H9 (cell line): ENCODE measurements at regions not wholly inside any gene's neighbourhood (a gene's known extent, or its start where the extent isn't known, plus 50 kb on each side); places are given as distances from the start of the nearest gene placed in this dataset.
"Not testable (repeated sequence)": the region's sequence is repeated elsewhere in the genome, so short reads cannot be mapped to it uniquely, and the experiment has no call there.

Experiments
- DNase-seq: peaks from one replicate; pipeline ENCODE4 v3.0.0-alpha.2; 2017
- H2AFZ ChIP-seq: one replicate; pipeline ENCODE4 v1.6.1; 2013; ENCODE audit warnings: mild to moderate bottlenecking, low read length, control low read depth, moderate library complexity
- H2AK5ac ChIP-seq: 2 replicates; pipeline ENCODE4 v1.6.1; 2013; ENCODE audit warnings: low read length, control low read depth, mixed read lengths; ENCODE audit not compliant: insufficient read length
- H2BK120ac ChIP-seq: one replicate; pipeline ENCODE4 v1.6.1; 2013; ENCODE audit warnings: low read depth, mild to moderate bottlenecking, low read length, control low read depth, inconsistent platforms; ENCODE audit not compliant: poor library complexity, severe bottlenecking
- H2BK12ac ChIP-seq: 2 replicates; pipeline ENCODE4 v1.6.1; 2013; ENCODE audit warnings: low read length, control low read depth, mixed read lengths, low read depth; ENCODE audit not compliant: insufficient read length
- H2BK15ac ChIP-seq: 2 replicates; pipeline ENCODE4 v1.6.1; 2013; ENCODE audit warnings: low read depth, low read length, control low read depth
- H2BK20ac ChIP-seq: one replicate; pipeline ENCODE4 v1.6.1; 2013; ENCODE audit warnings: low read depth, mild to moderate bottlenecking, low read length, control low read depth, inconsistent platforms; ENCODE audit not compliant: poor library complexity, severe bottlenecking
- H2BK5ac ChIP-seq: 2 replicates; pipeline ENCODE4 v1.6.1; 2013; ENCODE audit warnings: low read length, control low read depth, mixed read lengths; ENCODE audit not compliant: insufficient read length
- H3K14ac ChIP-seq: 2 replicates; pipeline ENCODE4 v1.6.1; 2013; ENCODE audit warnings: low read length, control low read depth; ENCODE audit not compliant: insufficient read depth
- H3K18ac ChIP-seq: 2 replicates; pipeline ENCODE4 v1.6.1; 2013; ENCODE audit warnings: low read depth, mild to moderate bottlenecking, mixed read lengths, low read length, control low read depth; ENCODE audit not compliant: insufficient read length
- H3K23ac ChIP-seq: 2 replicates; pipeline ENCODE4 v1.6.1; 2013; ENCODE audit warnings: low read length, control low read depth, mixed read lengths, low read depth; ENCODE audit not compliant: insufficient read length
- H3K23me2 ChIP-seq: 2 replicates; pipeline ENCODE4 v1.6.1; 2013; ENCODE audit warnings: low read depth, mild to moderate bottlenecking, mixed read lengths, low read length, control low read depth; ENCODE audit not compliant: insufficient read length, poor library complexity, severe bottlenecking
- H3K27ac ChIP-seq: 2 replicates; pipeline ENCODE4 v1.5.1; 2013; ENCODE audit warnings: low read length, control low read depth, mixed read lengths, low read depth; ENCODE audit not compliant: insufficient read length
- H3K27me3 ChIP-seq: 2 replicates; pipeline ENCODE4 v1.6.1; 2013; ENCODE audit warnings: low read length, control low read depth, inconsistent platforms; ENCODE audit not compliant: insufficient read depth
- H3K4ac ChIP-seq: 2 replicates; pipeline ENCODE4 v1.6.1; 2013; ENCODE audit warnings: low read depth, mild to moderate bottlenecking, control low read depth, inconsistent platforms, low read length, moderate library complexity
- H3K4me1 ChIP-seq: 2 replicates; pipeline ENCODE4 v1.6.1; 2013; ENCODE audit warnings: low read length, control low read depth, inconsistent platforms; ENCODE audit not compliant: insufficient read depth
- H3K4me2 ChIP-seq: 2 replicates; pipeline ENCODE4 v1.6.1; 2013; ENCODE audit warnings: low read length, control low read depth, mixed read lengths; ENCODE audit not compliant: insufficient read length, insufficient read depth
- H3K56ac ChIP-seq: 2 replicates; pipeline ENCODE4 v1.6.1; 2013; ENCODE audit warnings: low read depth, mild to moderate bottlenecking, mixed read lengths, low read length, control low read depth; ENCODE audit not compliant: insufficient read length
- H3K79me1 ChIP-seq: 2 replicates; pipeline ENCODE4 v1.6.1; 2013; ENCODE audit warnings: low read depth, mild to moderate bottlenecking, moderate library complexity, low read length, control low read depth, inconsistent platforms; ENCODE audit not compliant: insufficient read depth, poor library complexity, severe bottlenecking
- H3K79me2 ChIP-seq: 2 replicates; pipeline ENCODE4 v1.6.1; 2013; ENCODE audit warnings: low read length, control low read depth, inconsistent platforms; ENCODE audit not compliant: insufficient read depth
- H3K9ac ChIP-seq: 2 replicates; pipeline ENCODE4 v1.6.1; 2013; ENCODE audit warnings: low read length, control low read depth, mixed read lengths; ENCODE audit not compliant: insufficient read length; ENCODE audit errors: extremely low read depth
- H3K9me3 ChIP-seq: one replicate; pipeline ENCODE4 v1.6.1; 2013; ENCODE audit warnings: low read depth, low read length, inconsistent platforms; ENCODE audit not compliant: control insufficient read depth
- H3T11ph ChIP-seq: one replicate; pipeline ENCODE4 v1.6.1; 2013; ENCODE audit warnings: mild to moderate bottlenecking, low read length, control low read depth, inconsistent platforms
- H4K20me1 ChIP-seq: one replicate; pipeline ENCODE4 v1.6.1; 2013; ENCODE audit not compliant: control insufficient read depth, insufficient read length, insufficient read depth
- H4K5ac ChIP-seq: 2 replicates; pipeline ENCODE4 v1.6.1; 2013; ENCODE audit warnings: low read depth, mild to moderate bottlenecking, mixed read lengths, low read length, control low read depth; ENCODE audit not compliant: insufficient read length
- H4K8ac ChIP-seq: replicated peaks from 2 replicates; pipeline ENCODE4 v1.6.1; 2013; ENCODE audit warnings: low read length, control low read depth, mixed read lengths, low read depth; ENCODE audit not compliant: insufficient read length
- H4K91ac ChIP-seq: 2 replicates; pipeline ENCODE4 v1.6.1; 2013; ENCODE audit warnings: low read depth, mild to moderate bottlenecking, moderate library complexity, mixed read lengths, low read length, control low read depth; ENCODE audit not compliant: insufficient read length
- H3K27ac Mint-ChIP-seq, 3 experiments: 2 replicates in 2 of 3; 3 replicates in 1 of 3; pipeline ENCODE4 v1.8.0; 2020 to 2021; ENCODE audit warnings: mixed read lengths in 3 of 3, mild to moderate bottlenecking in 1 of 3, moderate library complexity in 1 of 3
- H3K27me3 Mint-ChIP-seq: 2 replicates; pipeline ENCODE4 v1.8.0; 2021; ENCODE audit warnings: low read depth, mild to moderate bottlenecking, moderate library complexity, mixed read lengths
- H3K36me3 Mint-ChIP-seq, 3 experiments: 2 replicates in 2 of 3; 3 replicates in 1 of 3; pipeline ENCODE4 v1.8.0; 2020 to 2021; ENCODE audit warnings: low read depth in 3 of 3, mixed read lengths in 3 of 3; ENCODE audit not compliant: insufficient read depth in 1 of 3
- H3K4me1 Mint-ChIP-seq, 2 experiments: 2 replicates each; pipeline ENCODE4 v1.8.0; 2020; ENCODE audit warnings: mixed read lengths in 2 of 2
- H3K4me3 Mint-ChIP-seq, 2 experiments: 2 replicates in 1 of 2; 3 replicates in 1 of 2; pipeline ENCODE4 v1.8.0; 2020 to 2021; ENCODE audit warnings: mild to moderate bottlenecking in 2 of 2, mixed read lengths in 2 of 2, moderate library complexity in 1 of 2
- H3K9me3 Mint-ChIP-seq, 2 experiments: 2 replicates in 1 of 2; 3 replicates in 1 of 2; pipeline ENCODE4 v1.8.0; 2020; ENCODE audit warnings: mild to moderate bottlenecking in 2 of 2, mixed read lengths in 2 of 2, moderate library complexity in 1 of 2
- WGBS: extraction: QIAGEN DNeasy Blood & Tissue Kit; methylation state at CpG from one replicate; pipeline ENCODE4 v1.1.7; 2013; ENCODE audit warnings: missing lambda C conversion rate, low lambda C conversion rate, mixed read lengths; ENCODE audit not compliant: insufficient read length; ENCODE audit errors: extremely low coverage; 5-methylcytosine and 5-hydroxymethylcytosine counted together

DNA sequence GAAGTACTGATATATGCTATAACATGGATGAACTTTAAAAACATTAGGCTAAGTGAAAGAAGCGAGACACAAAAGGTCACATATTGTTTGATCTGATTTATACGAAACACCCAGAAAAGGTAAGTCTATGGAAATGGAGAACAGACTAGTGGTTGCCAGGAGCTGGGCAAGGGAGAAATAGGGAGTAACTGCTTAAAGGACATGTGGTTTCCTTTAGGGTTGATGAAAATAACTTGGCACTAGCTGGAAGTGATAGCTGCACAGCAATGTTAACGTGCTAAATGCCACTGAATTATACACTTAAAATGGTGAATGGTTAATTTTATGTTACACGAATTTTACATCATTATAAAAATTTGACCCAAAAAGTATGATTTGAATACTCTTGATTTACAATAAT lies 147.7 kb downstream of the SPATA31A1 start:
- not testable (repeated sequence) for H3K56ac ChIP-seq, H4K8ac ChIP-seq, H3K27ac ChIP-seq, H2BK20ac ChIP-seq, H3K4me1 ChIP-seq, H3K79me2 ChIP-seq, H2BK120ac ChIP-seq, H3K27me3 Mint-ChIP-seq, H4K5ac ChIP-seq, H3K23ac ChIP-seq, H3K4ac ChIP-seq, H3K18ac ChIP-seq, H2AK5ac ChIP-seq, H3K27me3 ChIP-seq, H3K9me3 ChIP-seq, H3K4me2 ChIP-seq, H4K91ac ChIP-seq, H3K23me2 ChIP-seq, H3K27ac Mint-ChIP-seq, H3K4me3 Mint-ChIP-seq, H3K36me3 Mint-ChIP-seq, H3K14ac ChIP-seq, H3K79me1 ChIP-seq, H2BK15ac ChIP-seq, H3T11ph ChIP-seq, H4K20me1 ChIP-seq, H3K9me3 Mint-ChIP-seq, H2BK12ac ChIP-seq, H3K4me1 Mint-ChIP-seq, DNase-seq, H3K9ac ChIP-seq, H2BK5ac ChIP-seq, H2AFZ ChIP-seq
- no CpG with 5 or more reads among the region's 4 CpGs for WGBS

DNA sequence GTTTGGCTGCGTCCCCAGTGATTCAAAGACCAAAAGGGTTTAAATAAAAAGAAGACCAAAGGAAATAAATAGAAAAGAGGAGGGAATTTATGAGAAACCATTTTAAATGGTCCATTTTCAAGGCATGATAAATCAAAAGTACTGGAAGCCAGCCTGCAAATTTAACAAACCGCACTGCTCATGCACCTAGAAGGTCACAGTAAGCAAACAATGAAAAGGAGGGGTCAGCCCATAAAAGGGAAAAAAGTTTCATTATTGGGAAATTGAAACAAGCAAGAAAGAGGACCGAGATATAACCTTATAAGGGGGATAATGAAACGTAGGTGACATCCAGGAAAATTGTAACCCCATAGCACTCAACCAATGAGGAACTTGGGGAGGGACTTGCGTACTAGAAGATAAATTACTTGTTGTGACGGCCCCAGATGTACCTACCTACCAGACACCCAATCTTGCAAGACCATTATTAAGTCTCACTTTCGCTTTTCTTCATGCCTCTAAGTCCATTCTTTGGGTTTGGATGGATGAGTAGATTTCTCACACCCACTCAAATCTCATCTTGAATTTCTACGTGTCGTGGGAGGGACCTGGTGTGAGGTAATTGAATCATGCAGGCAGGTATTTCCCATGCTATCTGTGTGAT lies 172.0 kb downstream of the SPATA31A1 start:
- WGBS, result no CpG with 5 or more reads among the region's 9 CpGs
- not testable (repeated sequence) for H4K91ac ChIP-seq, H3K79me2 ChIP-seq, H3K4me2 ChIP-seq, H4K5ac ChIP-seq, H3K27ac Mint-ChIP-seq, H3K4me3 Mint-ChIP-seq, H3K4me1 ChIP-seq, H3K56ac ChIP-seq, H3K23me2 ChIP-seq, H3K27me3 ChIP-seq, H3K27ac ChIP-seq, H3K36me3 Mint-ChIP-seq, H3T11ph ChIP-seq, H2BK5ac ChIP-seq, H3K79me1 ChIP-seq, H2BK15ac ChIP-seq, DNase-seq, H2BK20ac ChIP-seq, H3K4ac ChIP-seq, H3K14ac ChIP-seq, H4K20me1 ChIP-seq, H2BK120ac ChIP-seq, H4K8ac ChIP-seq, H3K9me3 Mint-ChIP-seq, H3K9me3 ChIP-seq, H3K18ac ChIP-seq, H3K9ac ChIP-seq, H2AK5ac ChIP-seq, H3K4me1 Mint-ChIP-seq, H3K23ac ChIP-seq, H2AFZ ChIP-seq, H2BK12ac ChIP-seq, H3K27me3 Mint-ChIP-seq
